PC-9 (cell line): ENCODE measurements at regions not wholly inside any gene's neighbourhood (a gene's known extent, or its start where the extent isn't known, plus 50 kb on each side); places are given as distances from the start of the nearest gene placed in this dataset.

Experiments
- BruUV-seq: library from RNA; stranded (reverse); fragments of 400-500 nt; replicated peaks from 2 replicates; lab custom pipeline; 2021; lab: Mats Ljungman, UMichigan
- CTCF ChIA-PET: fragments of 300-600 bp; sonication (Branson Sonifier 250); formaldehyde crosslinking; loops from one replicate; lab custom pipeline; 2022; ENCODE audit warnings: antibody characterized with exemption; lab: Charles Lee
- POLR2A ChIA-PET: fragments of 300-600 bp; sonication (Branson Sonifier 250); formaldehyde crosslinking; loops from one replicate; lab custom pipeline; 2022; ENCODE audit warnings: antibody characterized with exemption; ENCODE audit not compliant: unreplicated experiment; lab: Charles Lee
- DNase-seq, 2 experiments: peaks; one replicate each; pipeline versions ENCODE4 v3.0.0 to v3.0.0-alpha.2; 2015 to 2022; ENCODE audit warnings: mixed read lengths in 1 of 2
- H2AFZ ChIP-seq: fragments of 200-600 bp; sonication (generic); 2 replicates; pipeline ENCODE4 v1.8.1; 2017; ENCODE audit warnings: antibody characterized with exemption
- H3F3A ChIP-seq: fragments of 200-600 bp; sonication (generic); 2 replicates; pipeline ENCODE4 v1.8.1; 2017; ENCODE audit warnings: antibody characterized with exemption, mild to moderate bottlenecking, low read depth; ENCODE audit not compliant: insufficient read depth
- H3K27ac ChIP-seq: fragments of 200-600 bp; sonication (generic); 2 replicates; pipeline ENCODE4 v1.6.1; 2016; ENCODE audit warnings: mixed run types
- H3K27me3 ChIP-seq: fragments of 200-600 bp; sonication (generic); 2 replicates; pipeline ENCODE4 v1.6.1; 2016; ENCODE audit warnings: low read depth, mixed run types; ENCODE audit not compliant: insufficient read depth
- H3K36me3 ChIP-seq: fragments of 200-600 bp; sonication (generic); 2 replicates; pipeline ENCODE4 v1.6.1; 2016; ENCODE audit warnings: low read depth, mixed run types
- H3K4me1 ChIP-seq: fragments of 200-600 bp; sonication (generic); replicated peaks from 2 replicates; pipeline ENCODE4 v1.6.1; 2016; ENCODE audit warnings: mixed run types; ENCODE audit not compliant: insufficient read depth
- H3K4me2 ChIP-seq: fragments of 200-600 bp; sonication (generic); 2 replicates; pipeline ENCODE4 v1.6.1; 2017; ENCODE audit warnings: mixed run types
- H3K4me3 ChIP-seq: fragments of 200-600 bp; sonication (generic); 2 replicates; pipeline ENCODE4 v1.6.1; 2016; ENCODE audit warnings: mixed run types
- H3K79me2 ChIP-seq: fragments of 200-600 bp; sonication (generic); 2 replicates; pipeline ENCODE4 v1.6.1; 2017; ENCODE audit warnings: low read depth, mixed run types
- H3K9me2 ChIP-seq: fragments of 200-600 bp; sonication (generic); 2 replicates; pipeline ENCODE4 v1.8.1; 2017; ENCODE audit warnings: mild to moderate bottlenecking; ENCODE audit not compliant: insufficient read depth
- H3K9me3 ChIP-seq: fragments of 200-600 bp; sonication (generic); 2 replicates; pipeline ENCODE4 v1.8.1; 2016; ENCODE audit warnings: low read depth; ENCODE audit not compliant: insufficient read depth
- H4K20me1 ChIP-seq: fragments of 200-600 bp; sonication (generic); 2 replicates; pipeline ENCODE4 v1.8.1; 2017; ENCODE audit not compliant: insufficient read depth
- EZH2 ChIP-seq: fragments of 200-600 bp; sonication (generic); IDR thresholded peaks from 2 replicates; pipeline ENCODE4 v1.8.0; 2017; ENCODE audit warnings: antibody characterized with exemption, low read depth
- intact Hi-C: fragments of 100-400 bp; cut with micrococcal nuclease; formaldehyde crosslinking; loops from one replicate; pipeline ENCODE4 v1.10.0; 2022; ENCODE audit not compliant: unreplicated experiment
- TF ChIP-seq, protein P1 (sequence below): fragments of 200-600 bp; sonication (generic); conservative IDR thresholded peaks from 2 replicates; pipeline ENCODE4 v1.6.1; 2017; ENCODE audit warnings: mixed run types, antibody characterized with exemption, mild to moderate bottlenecking, moderate library complexity

DNA sequence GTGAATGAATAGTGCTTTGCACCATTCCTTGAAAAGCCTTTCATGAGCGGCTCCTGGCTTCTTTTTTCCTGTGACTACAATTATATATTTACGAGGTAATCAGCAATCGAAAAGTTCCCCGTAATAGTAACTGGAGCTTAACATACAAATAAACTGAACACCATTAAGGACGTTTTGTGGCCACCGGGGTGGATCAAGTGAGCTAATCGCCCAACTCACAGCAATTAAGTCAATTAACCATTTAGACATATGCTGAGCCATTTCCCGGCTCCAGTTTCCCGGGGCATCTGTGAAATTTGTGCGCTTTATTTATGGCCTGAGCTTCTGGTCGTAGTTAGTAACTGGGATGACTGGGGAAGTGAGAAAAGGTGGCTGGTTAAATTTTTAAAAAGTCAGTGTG lies 465.2 kb downstream of the MIAT start:
- no peaks in the 10 kb centered on the region for H3K36me3 ChIP-seq
- BruUV-seq = no TSS peak
- no peak overlapping the region for H2AFZ ChIP-seq
- TF ChIP-seq, protein P1, sequence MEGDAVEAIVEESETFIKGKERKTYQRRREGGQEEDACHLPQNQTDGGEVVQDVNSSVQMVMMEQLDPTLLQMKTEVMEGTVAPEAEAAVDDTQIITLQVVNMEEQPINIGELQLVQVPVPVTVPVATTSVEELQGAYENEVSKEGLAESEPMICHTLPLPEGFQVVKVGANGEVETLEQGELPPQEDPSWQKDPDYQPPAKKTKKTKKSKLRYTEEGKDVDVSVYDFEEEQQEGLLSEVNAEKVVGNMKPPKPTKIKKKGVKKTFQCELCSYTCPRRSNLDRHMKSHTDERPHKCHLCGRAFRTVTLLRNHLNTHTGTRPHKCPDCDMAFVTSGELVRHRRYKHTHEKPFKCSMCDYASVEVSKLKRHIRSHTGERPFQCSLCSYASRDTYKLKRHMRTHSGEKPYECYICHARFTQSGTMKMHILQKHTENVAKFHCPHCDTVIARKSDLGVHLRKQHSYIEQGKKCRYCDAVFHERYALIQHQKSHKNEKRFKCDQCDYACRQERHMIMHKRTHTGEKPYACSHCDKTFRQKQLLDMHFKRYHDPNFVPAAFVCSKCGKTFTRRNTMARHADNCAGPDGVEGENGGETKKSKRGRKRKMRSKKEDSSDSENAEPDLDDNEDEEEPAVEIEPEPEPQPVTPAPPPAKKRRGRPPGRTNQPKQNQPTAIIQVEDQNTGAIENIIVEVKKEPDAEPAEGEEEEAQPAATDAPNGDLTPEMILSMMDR = no peak
- TF ChIP-seq EZH2 = no peak
- POLR2A ChIA-PET = no interaction called here
- no peaks in the 10 kb centered on the region; the same call in 1 of the 2 replicates for H3F3A ChIP-seq
- H3K27ac ChIP-seq = no peak overlapping the region
- no peaks in the 10 kb centered on the region for H3K27me3 ChIP-seq
- CTCF ChIA-PET = interaction anchor here (0.7 kb wide), 1 partner anchor 8 kb away, joined by 10 read pairs; no protein-coding TSS in a partner anchor
- H3K4me2 ChIP-seq = no peak overlapping the region
- no peak for DNase-seq
- intact Hi-C loops = no loop called here
- peaks cover 17% of the 10 kb centered on the region for H3K4me1 ChIP-seq
- no peaks in the 10 kb centered on the region; the same call in 1 of the 2 replicates for H3K9me3 ChIP-seq
- no peaks in the 10 kb centered on the region for H4K20me1 ChIP-seq
- H3K9me2 ChIP-seq = no peaks in the 10 kb centered on the region
- no peaks in the 10 kb centered on the region for H3K79me2 ChIP-seq
- H3K4me3 ChIP-seq = no peak overlapping the region

DNA sequence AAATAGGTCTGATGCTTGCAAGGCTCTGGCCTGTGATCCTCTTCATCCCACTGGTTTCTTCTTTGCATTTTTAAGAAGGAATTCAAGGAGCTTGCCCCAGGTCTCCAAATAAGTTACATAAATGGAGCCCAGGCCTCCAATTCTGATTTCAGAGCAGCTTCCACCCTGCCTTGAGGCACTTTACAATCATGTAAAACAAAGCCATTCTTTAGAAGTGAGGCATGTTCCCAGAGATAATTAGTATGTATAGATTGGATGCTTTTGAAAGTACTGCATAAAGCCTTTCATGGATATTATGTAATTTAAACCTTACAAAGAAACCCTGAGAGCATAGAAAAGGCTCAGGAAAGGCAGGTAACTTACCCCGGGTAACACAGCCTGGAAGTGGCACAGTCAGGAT lies 466.5 kb downstream of the MIAT start:
- Histone ChIP-seq H3K27ac (no peak overlapping the region), H2AFZ (no peak overlapping the region), H4K20me1 (no peaks in the 10 kb centered on the region), H3F3A (peaks cover 6% of the 10 kb centered on the region), H3K4me1 (peaks cover 26% of the 10 kb centered on the region), H3K4me3 (no peak overlapping the region), H3K9me3 (no peaks in the 10 kb centered on the region; the same call in 1 of the 2 replicates), H3K4me2 (no peak overlapping the region), H3K36me3 (no peaks in the 10 kb centered on the region), H3K9me2 (no peaks in the 10 kb centered on the region), H3K27me3 (no peaks in the 10 kb centered on the region), H3K79me2 (no peaks in the 10 kb centered on the region)
- POLR2A ChIA-PET = no interaction called here
- intact Hi-C loops = no loop called here
- no peak for TF ChIP-seq EZH2
- TF ChIP-seq, protein P1 = no peak
- DNase-seq = no peak
- CTCF ChIA-PET = no interaction called here
- no TSS peak for BruUV-seq

DNA sequence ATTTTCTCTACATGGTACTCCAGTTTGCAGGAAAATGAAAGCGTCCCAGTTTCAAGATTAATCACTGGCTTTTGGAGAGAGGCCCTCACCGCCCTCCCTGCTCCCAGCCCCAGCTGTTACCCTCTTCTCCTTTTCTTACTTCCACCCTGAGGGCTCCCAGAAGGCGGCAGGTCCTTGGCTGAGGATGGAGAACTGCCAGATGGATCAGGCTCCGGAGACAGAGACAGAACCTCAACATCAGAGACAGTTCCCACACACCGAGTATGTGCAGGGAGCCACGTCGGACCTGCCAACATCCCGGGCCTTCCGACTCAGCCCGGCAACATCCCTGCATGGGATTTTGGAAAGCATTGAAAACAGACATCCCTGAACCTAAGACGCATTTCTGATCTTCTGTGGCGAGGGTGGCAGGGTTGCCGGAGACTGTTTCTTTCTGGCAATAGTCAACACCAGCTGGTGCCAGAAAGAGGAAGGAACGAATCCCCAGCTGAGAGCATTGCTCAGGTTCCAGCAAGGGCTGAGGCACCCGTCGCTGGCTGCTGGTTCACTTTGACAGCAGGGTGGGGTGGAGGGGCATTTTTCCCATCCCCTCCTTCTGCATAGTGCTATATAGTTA lies 467.1 kb downstream of the MIAT start:
- no TSS peak for BruUV-seq
- Histone ChIP-seq H3K9me3 (no peaks in the 10 kb centered on the region; the same call in 1 of the 2 replicates), H3K9me2 (no peaks in the 10 kb centered on the region), H3K4me2 (no peak overlapping the region), H3K27me3 (no peaks in the 10 kb centered on the region), H3K27ac (no peak overlapping the region), H2AFZ (no peak overlapping the region), H3K4me3 (no peak overlapping the region), H3K79me2 (no peaks in the 10 kb centered on the region), H4K20me1 (no peaks in the 10 kb centered on the region), H3K4me1 (peaks cover 32% of the 10 kb centered on the region), H3F3A (peaks cover 12% of the 10 kb centered on the region), H3K36me3 (no peaks in the 10 kb centered on the region)
- no peak for TF ChIP-seq EZH2
- TF ChIP-seq, protein P1 = no peak
- ChIA-PET CTCF (no interaction called here), POLR2A (no interaction called here)
- DNase-seq = no peak
- intact Hi-C loops = no loop called here
